B cell (primary cell): ENCODE measurements at regions not wholly inside any gene's neighbourhood (a gene's known extent, or its start where the extent isn't known, plus 50 kb on each side); places are given as distances from the start of the nearest gene placed in this dataset.

ENCODE experiments used
- CTCF ChIP-seq: fragments of 200-600 bp; IDR thresholded peaks from one replicate; pipeline ENCODE4 v1.8.0; 2022; ENCODE audit warnings: antibody characterized with exemption, mild to moderate bottlenecking
- EZH2 ChIP-seq: IDR thresholded peaks from 2 replicates; pipeline ENCODE4 v1.6.1; 2012; ENCODE audit warnings: borderline replicate concordance, low read depth, mild to moderate bottlenecking, moderate library complexity, low read length; ENCODE audit not compliant: insufficient read depth, poor library complexity, severe bottlenecking

- TF ChIP-seq EZH2: no peak
- TF ChIP-seq CTCF: no peak
Measured at GRCh38 chr2:235414422-235414821, 79.4 kb upstream of the AGAP1 start.
